ENCODE measurements at regions not wholly inside any gene's neighbourhood (a gene's known extent, or its start where the extent isn't known, plus 50 kb on each side); places are given as distances from the start of the nearest gene placed in this dataset.

DNA sequence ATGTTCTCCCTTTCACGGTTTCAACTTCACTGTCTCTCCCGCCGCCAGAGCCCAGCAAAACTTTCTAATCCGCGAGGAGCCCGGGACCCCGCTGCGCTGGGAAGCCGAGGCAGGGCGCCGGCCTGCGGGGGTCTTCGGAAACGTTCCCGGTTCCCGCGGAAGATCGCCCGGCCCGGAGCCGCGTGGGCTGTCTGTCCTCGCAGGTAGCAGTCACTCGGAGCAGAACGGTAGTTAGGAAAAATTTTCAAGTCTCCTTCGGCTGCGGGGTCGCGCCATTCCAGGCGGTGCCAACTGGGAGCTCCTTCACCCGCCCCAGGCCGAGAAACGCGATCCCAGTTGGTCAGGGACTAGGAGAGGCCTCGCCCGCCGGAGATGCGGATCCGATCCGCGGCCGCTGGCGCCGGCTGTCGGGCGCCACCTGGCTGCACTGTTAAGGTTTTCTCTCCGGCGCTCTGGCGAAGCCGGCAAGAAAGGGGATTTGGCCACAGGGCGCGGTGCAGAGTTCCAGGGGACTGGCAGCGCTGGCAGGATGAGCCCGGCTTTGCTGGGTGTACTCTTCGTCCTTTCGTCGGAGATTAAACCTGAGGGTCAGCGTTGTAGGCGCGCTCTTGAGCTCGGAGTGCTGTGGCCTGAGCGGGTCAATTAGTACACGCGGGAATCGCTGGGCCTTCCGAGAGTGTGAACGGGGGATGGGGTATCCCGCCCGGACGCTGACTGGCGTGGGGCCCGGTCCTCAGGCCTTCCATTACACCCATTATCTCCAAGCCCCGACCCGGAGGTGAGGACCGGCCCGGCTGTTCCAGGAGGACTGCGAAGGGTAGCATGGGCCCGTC, 135.4 kb downstream of the KCNJ12 start:
- H2BK120ac ChIP-seq (ENCODE audit: low read depth, low read length, poor library complexity, severe bottlenecking): no peak overlapping the region
- no peak overlapping the region for H4K8ac ChIP-seq (replicated peaks; ENCODE audit: insufficient read length, low read depth, low read length)
- DNase-seq: peak; percentile 95
- H3K4me1 ChIP-seq (ENCODE audit: insufficient read depth, low read length): no peaks in the 10 kb centered on the region; the same call in 1 of the 2 replicates
- no peak overlapping the region for H3T11ph ChIP-seq (ENCODE audit: low read length)
- no peak overlapping the region for H3K14ac ChIP-seq (ENCODE audit: insufficient read depth, low read length)
- H2BK15ac ChIP-seq (ENCODE audit: low read depth, low read length): no peak overlapping the region
- no peak overlapping the region for H3K23ac ChIP-seq (ENCODE audit: insufficient read length, low read depth, low read length)
- no peaks in the 10 kb centered on the region for H3K9me3 ChIP-seq (ENCODE audit: control insufficient read depth, low read depth, low read length)
- no peak overlapping the region for H2BK5ac ChIP-seq (ENCODE audit: insufficient read length, low read length)
- TF ChIP-seq, protein P1, sequence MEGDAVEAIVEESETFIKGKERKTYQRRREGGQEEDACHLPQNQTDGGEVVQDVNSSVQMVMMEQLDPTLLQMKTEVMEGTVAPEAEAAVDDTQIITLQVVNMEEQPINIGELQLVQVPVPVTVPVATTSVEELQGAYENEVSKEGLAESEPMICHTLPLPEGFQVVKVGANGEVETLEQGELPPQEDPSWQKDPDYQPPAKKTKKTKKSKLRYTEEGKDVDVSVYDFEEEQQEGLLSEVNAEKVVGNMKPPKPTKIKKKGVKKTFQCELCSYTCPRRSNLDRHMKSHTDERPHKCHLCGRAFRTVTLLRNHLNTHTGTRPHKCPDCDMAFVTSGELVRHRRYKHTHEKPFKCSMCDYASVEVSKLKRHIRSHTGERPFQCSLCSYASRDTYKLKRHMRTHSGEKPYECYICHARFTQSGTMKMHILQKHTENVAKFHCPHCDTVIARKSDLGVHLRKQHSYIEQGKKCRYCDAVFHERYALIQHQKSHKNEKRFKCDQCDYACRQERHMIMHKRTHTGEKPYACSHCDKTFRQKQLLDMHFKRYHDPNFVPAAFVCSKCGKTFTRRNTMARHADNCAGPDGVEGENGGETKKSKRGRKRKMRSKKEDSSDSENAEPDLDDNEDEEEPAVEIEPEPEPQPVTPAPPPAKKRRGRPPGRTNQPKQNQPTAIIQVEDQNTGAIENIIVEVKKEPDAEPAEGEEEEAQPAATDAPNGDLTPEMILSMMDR (conservative IDR thresholded peaks at IDR 0.05): peak; percentile 92
- H3K27me3 Mint-ChIP-seq (ENCODE audit: low read depth): peaks cover 32% of the 10 kb centered on the region
- no peak overlapping the region; a peak in 1 of 7 replicates for H3K27ac Mint-ChIP-seq
- H3K56ac ChIP-seq (ENCODE audit: insufficient read length, low read depth, low read length): no peak overlapping the region
- H2AK5ac ChIP-seq (ENCODE audit: insufficient read length, low read length): no peak overlapping the region
- no peak overlapping the region for H2BK20ac ChIP-seq (ENCODE audit: low read depth, low read length, poor library complexity, severe bottlenecking)
- H2BK12ac ChIP-seq (ENCODE audit: insufficient read length, low read depth, low read length): no peak overlapping the region
- H3K79me1 ChIP-seq (ENCODE audit: insufficient read depth, low read depth, low read length, poor library complexity, severe bottlenecking): no peaks in the 10 kb centered on the region
- no peak overlapping the region for H2AFZ ChIP-seq (ENCODE audit: low read length)
- no peaks in the 10 kb centered on the region; a peak in 1 of 7 replicates for H3K36me3 Mint-ChIP-seq (ENCODE audit: insufficient read depth in 1 of 3, low read depth in 3 of 3)
- no peaks in the 10 kb centered on the region for H3K23me2 ChIP-seq (ENCODE audit: insufficient read length, low read depth, low read length, poor library complexity, severe bottlenecking)
- no peaks in the 10 kb centered on the region; a peak in 1 of 5 replicates for H3K9me3 Mint-ChIP-seq
- H4K20me1 ChIP-seq (ENCODE audit: control insufficient read depth, insufficient read depth, insufficient read length): no peaks in the 10 kb centered on the region
- peaks cover 36 to 41% of the 10 kb centered on the region in 2 experiments for H3K4me1 Mint-ChIP-seq
- no CpG with 5 or more reads among the region's 78 CpGs for WGBS (ENCODE audit: extremely low coverage, insufficient read length, low lambda C conversion rate)
- H3K4me3 Mint-ChIP-seq: peak overlapping the region; percentile 68 to 69
- H3K27me3 ChIP-seq (ENCODE audit: insufficient read depth, low read length): no peaks in the 10 kb centered on the region; the same call in 1 of the 2 replicates
- no peak overlapping the region for H3K27ac ChIP-seq (ENCODE audit: insufficient read length, low read depth, low read length)
- H3K79me2 ChIP-seq (ENCODE audit: insufficient read depth, low read length): no peaks in the 10 kb centered on the region
- H4K5ac ChIP-seq (ENCODE audit: insufficient read length, low read depth, low read length): no peak overlapping the region
- no peak overlapping the region for H4K91ac ChIP-seq (ENCODE audit: insufficient read length, low read depth, low read length)
- H3K4me2 ChIP-seq (ENCODE audit: insufficient read depth, insufficient read length, low read length): peak overlapping the region; percentile 53
- H3K18ac ChIP-seq (ENCODE audit: insufficient read length, low read depth, low read length): no peak overlapping the region
- no peak overlapping the region for H3K4ac ChIP-seq (ENCODE audit: low read depth, low read length)
- H3K9ac ChIP-seq (ENCODE audit: extremely low read depth, insufficient read length, low read length): no peak overlapping the region

Measured in H9 (cell line).